Pons (tissue), 1 donor: ENCODE measurements at regions not wholly inside any gene's neighbourhood (a gene's known extent, or its start where the extent isn't known, plus 50 kb on each side); places are given as distances from the start of the nearest gene placed in this dataset.

Experiments used
- DNase-seq: peaks from one replicate; pipeline ENCODE4 v3.0.0-alpha.2; 2016; ENCODE audit warnings: low spot score

DNA sequence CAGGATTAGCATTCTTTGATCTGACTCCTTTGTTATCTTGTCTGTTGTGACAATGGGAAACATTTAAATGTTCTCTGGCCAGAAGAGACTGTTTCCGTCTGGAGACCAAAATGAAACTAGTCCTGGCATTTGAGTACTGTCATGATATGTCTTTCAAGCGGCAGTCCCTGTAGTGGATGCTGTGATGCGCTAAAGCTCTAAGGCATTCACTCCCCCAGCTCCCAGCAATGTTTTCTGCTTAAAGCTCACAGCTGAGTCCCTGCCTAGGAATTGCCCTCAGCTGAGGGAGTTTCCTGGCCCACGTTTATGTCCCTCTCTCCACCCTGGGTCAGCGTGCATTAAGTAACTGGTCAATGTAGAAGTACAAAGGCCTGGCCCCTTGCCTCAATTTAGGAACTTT is 109.4 kb downstream of the UCHL5 start:
- no peak for DNase-seq

DNA sequence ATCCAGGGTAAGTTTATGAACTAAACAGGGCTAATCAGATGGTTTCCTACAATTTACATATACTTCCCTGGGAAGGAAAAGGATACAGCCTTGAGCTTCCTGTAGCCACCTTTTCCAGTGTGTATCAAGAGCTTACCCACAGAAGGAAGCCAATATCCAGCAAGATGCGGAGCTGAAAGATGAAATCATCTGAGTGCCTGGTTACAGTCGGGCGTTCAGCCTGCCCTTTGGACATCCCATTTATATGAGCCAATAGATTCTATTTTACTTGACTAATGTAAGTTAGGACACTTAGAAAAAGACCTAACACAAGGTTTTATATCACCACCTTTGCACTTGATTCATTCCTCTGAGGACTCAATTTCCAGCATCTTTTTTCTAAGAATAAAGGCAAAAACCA is 108.2 kb downstream of the UCHL5 start:
- DNase-seq: no peak

DNA sequence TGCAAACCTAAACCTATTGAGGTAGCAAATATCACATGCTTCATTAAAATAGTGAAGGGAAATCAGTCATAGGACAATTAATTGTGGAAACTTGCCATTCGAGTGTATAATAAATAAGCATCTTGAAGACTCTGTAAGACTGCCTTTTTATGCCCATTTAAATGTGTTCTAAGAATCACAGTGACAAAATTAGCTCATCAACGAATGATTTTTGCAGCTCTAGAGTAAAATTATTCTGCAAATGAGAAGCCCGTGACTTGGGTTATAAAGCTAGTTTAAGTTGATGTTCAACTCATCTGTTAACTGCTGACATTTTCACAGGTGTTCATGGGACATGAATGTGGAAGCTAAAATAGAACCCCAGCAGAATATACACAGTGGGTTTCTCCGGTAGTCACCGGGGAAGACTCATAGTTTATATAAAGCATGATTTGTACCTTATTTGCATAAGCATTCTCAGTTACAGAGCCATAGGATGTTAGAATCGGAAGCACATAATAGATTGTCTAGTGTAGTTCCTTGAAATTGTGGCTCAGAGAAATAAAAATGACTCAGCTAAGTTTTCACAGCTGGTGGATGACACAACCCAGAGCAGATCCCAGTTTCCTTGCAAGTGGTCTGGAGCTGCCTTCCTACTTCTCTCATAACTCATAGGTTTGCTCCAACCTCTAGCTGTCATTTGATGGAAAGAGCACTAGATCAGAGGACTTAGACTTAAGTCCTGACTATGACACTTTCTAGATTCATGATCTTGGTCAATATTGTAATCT is 107.3 kb downstream of the UCHL5 start:
- no peak for DNase-seq

DNA sequence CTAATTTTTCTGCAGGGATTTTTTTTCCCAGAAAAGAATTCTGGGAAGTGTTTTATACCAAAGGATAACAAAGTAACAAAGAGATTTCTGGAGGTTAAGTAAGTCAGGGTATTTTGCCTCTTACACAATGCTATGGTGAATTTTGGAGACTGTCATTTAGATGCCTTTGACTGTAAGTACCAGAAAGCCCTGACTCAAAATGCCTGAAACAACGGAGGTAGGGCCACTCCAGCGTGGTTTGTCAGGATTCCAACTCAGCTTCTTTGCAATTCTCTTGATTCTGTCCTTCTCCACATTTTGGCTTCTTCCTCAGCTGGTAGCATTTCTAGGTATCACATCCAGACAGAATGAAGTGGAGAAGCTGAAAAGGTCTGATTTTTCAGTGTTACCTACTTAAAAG is 106.5 kb downstream of the UCHL5 start:
- DNase-seq: no peak

DNA sequence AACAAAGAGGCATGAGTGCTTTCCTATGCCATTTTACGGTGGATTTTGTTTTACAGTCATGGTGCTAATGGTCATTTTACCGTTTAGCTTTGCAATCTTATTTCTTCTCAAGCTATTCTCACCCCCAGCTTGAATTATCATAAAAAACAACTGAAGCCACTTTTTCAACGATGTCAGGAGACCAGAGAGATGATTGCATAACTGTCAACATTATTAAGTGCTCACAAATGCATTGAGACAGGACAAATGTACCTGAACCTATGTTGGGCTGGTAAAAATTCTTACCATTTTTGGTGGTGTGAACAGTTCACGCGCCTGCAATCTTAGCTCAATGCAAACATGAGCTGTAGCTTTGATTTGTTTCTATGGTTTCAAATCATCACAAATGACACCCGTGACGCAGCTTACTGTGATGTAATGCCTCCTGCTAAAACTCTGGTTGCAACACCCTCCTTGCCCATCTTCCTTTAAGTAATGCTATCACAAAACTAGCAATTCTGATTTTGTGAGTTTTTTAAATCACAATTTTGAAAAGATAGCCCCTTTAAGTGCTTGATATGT is 104.4 kb downstream of the UCHL5 start:
- no peak for DNase-seq

DNA sequence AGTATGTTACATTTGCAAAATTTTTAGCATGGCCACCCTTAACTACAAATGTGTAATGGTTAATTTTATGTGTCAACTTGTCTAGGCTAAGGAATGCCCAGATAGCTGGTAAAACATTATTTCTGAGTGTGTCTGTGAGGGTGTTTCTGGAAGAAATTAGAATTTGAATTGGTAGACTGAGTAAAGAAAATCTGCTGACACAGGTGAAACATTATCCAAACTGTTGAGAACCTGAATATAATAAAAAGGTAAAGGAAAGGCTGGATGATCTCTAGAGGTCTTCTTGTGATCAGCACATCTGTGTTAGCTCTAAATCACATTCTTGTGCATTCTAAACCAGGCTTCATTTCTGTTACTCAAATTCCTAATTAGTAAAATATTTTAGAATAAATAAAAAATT is 100.8 kb downstream of the UCHL5 start:
- DNase-seq: no peak

DNA sequence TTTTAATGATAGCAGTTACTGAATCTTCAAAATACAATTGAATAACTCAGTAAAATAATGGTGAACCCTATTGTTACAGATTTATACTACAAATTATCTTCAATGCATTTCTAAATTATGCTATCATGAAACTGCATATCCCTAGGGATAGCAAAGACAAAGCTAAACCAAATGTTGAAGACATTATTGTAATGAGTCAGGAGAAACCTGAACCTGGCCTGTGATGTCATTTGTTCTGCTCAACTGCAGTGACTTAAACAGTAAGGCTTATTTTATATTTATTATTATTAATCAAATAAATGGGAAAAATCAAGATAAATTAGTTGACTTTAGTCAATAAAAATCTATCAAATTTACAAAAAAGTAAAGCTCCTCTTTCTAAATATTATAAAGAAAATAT is 100.3 kb downstream of the UCHL5 start:
- DNase-seq: no peak

DNA sequence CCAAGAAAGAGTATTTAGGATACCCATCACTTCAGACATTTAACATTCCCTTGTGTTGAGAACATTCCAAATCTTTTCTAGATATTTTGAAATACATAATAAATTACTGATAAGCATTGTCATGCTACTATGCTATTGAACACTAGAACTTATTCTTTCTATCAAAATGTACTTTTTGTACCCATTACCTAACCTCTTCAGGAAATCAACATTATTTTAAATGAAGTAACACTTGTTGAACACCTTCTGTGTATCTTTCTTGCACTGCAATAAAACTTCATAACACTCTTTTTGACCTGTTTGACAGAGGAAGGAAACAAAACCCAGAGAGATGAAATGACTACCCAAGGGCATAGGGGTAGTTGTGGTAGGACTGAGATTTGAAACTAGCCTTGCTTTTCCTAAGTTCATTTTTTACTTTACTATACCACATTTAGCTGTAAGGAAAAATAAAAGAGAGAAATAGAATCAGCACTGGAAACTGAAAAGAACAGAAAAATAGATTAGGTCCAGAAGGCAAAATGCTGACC is 99.4 kb downstream of the UCHL5 start:
- no peak for DNase-seq
